Lower lobe of right lung (tissue), 2 donors: ENCODE measurements at regions not wholly inside any gene's neighbourhood (a gene's known extent, or its start where the extent isn't known, plus 50 kb on each side); places are given as distances from the start of the nearest gene placed in this dataset.

Experiments
- ATAC-seq, 2 donors: fragments of 200-7000 bp; cut with Tn5 transposase; one replicate each; pipeline ENCODE4 v1.9.1; 2020 to 2022; ENCODE audit warnings: mild to moderate bottlenecking in 2 of 2, moderate library complexity in 2 of 2
- DNase-seq: peaks from one replicate; pipeline ENCODE4 v3.0.0-alpha.2; 2020
- H3K27ac ChIP-seq: fragments of 200-600 bp; one replicate; pipeline ENCODE4 v1.8.0; 2022
- H3K27me3 ChIP-seq: fragments of 200-600 bp; one replicate; pipeline ENCODE4 v1.8.0; 2022; ENCODE audit warnings: low read depth
- H3K36me3 ChIP-seq: fragments of 200-600 bp; one replicate; pipeline ENCODE4 v1.8.0; 2022; ENCODE audit warnings: mild to moderate bottlenecking
- H3K4me1 ChIP-seq: fragments of 200-600 bp; one replicate; pipeline ENCODE4 v1.8.0; 2022
- H3K4me3 ChIP-seq: fragments of 200-600 bp; one replicate; pipeline ENCODE4 v1.8.0; 2022; ENCODE audit warnings: mild to moderate bottlenecking
- H3K9me3 ChIP-seq: fragments of 200-600 bp; one replicate; pipeline ENCODE4 v1.8.0; 2022
- CTCF ChIP-seq: fragments of 200-600 bp; IDR thresholded peaks from one replicate; pipeline ENCODE4 v1.8.0; 2022; ENCODE audit warnings: antibody characterized with exemption, mild to moderate bottlenecking
- intact Hi-C: fragments of 100-400 bp; cut with DNase I; formaldehyde crosslinking; loops from one replicate; pipeline ENCODE4 v1.11.0; 2022
- donor health status: DM: no; HTN: yes; CAD: no; lungs with severe emphysema.

- H3K4me3 ChIP-seq: no peak overlapping the region
- DNase-seq (no peak), ATAC-seq (no peak)
- H3K36me3 ChIP-seq: no peaks in the 10 kb centered on the region
- H3K4me1 ChIP-seq: peaks cover 43% of the 10 kb centered on the region
- TF ChIP-seq CTCF: no peak
- H3K9me3 ChIP-seq: no peaks in the 10 kb centered on the region
- peak overlapping the region; percentile 13 for H3K27ac ChIP-seq
- H3K27me3 ChIP-seq: no peaks in the 10 kb centered on the region
- intact Hi-C loops: no loop called here
Observed at GRCh38 chr12:46459111-46459510, 86.5 kb upstream of the SLC38A2 start.

GRCh38 chr12:46458500-46459102, 86.0 kb upstream of the SLC38A2 start:
- ATAC-seq (no peak), DNase-seq (no peak)
- Histone ChIP-seq H3K4me3 (no peak overlapping the region), H3K36me3 (no peaks in the 10 kb centered on the region), H3K9me3 (no peaks in the 10 kb centered on the region), H3K27me3 (no peaks in the 10 kb centered on the region), H3K4me1 (peaks cover 43% of the 10 kb centered on the region), H3K27ac (no peak overlapping the region)
- intact Hi-C loops: no loop called here
- no peak for TF ChIP-seq CTCF

GRCh38 chr12:46457958-46458357, 85.4 kb upstream of the SLC38A2 start:
- Histone ChIP-seq H3K9me3 (no peaks in the 10 kb centered on the region), H3K27me3 (no peaks in the 10 kb centered on the region), H3K4me3 (no peak overlapping the region), H3K27ac (no peak overlapping the region), H3K4me1 (peaks cover 43% of the 10 kb centered on the region), H3K36me3 (no peaks in the 10 kb centered on the region)
- DNase-seq (no peak), ATAC-seq (no peak)
- intact Hi-C loops: no loop called here
- TF ChIP-seq CTCF: no peak

- DNase-seq: no peak
- no peak overlapping the region for H3K27ac ChIP-seq
- no peak for ATAC-seq
- intact Hi-C loops: no loop called here
- no peak for TF ChIP-seq CTCF
- H3K4me1 ChIP-seq: peaks cover 37% of the 10 kb centered on the region
- no peaks in the 10 kb centered on the region for H3K27me3 ChIP-seq
- no peaks in the 10 kb centered on the region for H3K9me3 ChIP-seq
- H3K36me3 ChIP-seq: no peaks in the 10 kb centered on the region
- no peak overlapping the region for H3K4me3 ChIP-seq
Observed at GRCh38 chr12:46456356-46457334, 84.1 kb upstream of the SLC38A2 start.

- Histone ChIP-seq H3K36me3 (no peaks in the 10 kb centered on the region), H3K4me1 (peaks cover 32% of the 10 kb centered on the region), H3K27ac (no peak overlapping the region), H3K4me3 (no peak overlapping the region), H3K9me3 (no peaks in the 10 kb centered on the region), H3K27me3 (no peaks in the 10 kb centered on the region)
- no peak for DNase-seq
- peak in 1 of 2 donors; percentile 48 for ATAC-seq
- no peak for TF ChIP-seq CTCF
- intact Hi-C loops: no loop called here
Observed at GRCh38 chr12:46455648-46456352, 83.2 kb upstream of the SLC38A2 start.
